ENCODE measurements at regions not wholly inside any gene's neighbourhood (a gene's known extent, or its start where the extent isn't known, plus 50 kb on each side); places are given as distances from the start of the nearest gene placed in this dataset.

- Histone ChIP-seq H4K91ac (ENCODE audit: insufficient read length, low read depth, low read length) (no peak overlapping the region), H3K79me1 (ENCODE audit: insufficient read depth, low read depth, low read length, poor library complexity, severe bottlenecking) (no peaks in the 10 kb centered on the region), H2BK20ac (ENCODE audit: low read depth, low read length, poor library complexity, severe bottlenecking) (no peak overlapping the region), H3T11ph (ENCODE audit: low read length) (no peak overlapping the region), H2BK15ac (ENCODE audit: low read depth, low read length) (no peak overlapping the region), H3K27ac (ENCODE audit: insufficient read length, low read depth, low read length) (no peak overlapping the region), H3K14ac (ENCODE audit: insufficient read depth, low read length) (no peak overlapping the region), H3K9me3 (ENCODE audit: control insufficient read depth, low read depth, low read length) (no peaks in the 10 kb centered on the region), H3K4me2 (ENCODE audit: insufficient read depth, insufficient read length, low read length) (no peak overlapping the region), H3K79me2 (ENCODE audit: insufficient read depth, low read length) (no peaks in the 10 kb centered on the region), H4K8ac (replicated peaks; ENCODE audit: insufficient read length, low read depth, low read length) (no peak overlapping the region), H3K23me2 (ENCODE audit: insufficient read length, low read depth, low read length, poor library complexity, severe bottlenecking) (no peaks in the 10 kb centered on the region), H3K23ac (ENCODE audit: insufficient read length, low read depth, low read length) (no peak overlapping the region), H3K27me3 (ENCODE audit: insufficient read depth, low read length) (no peaks in the 10 kb centered on the region), H2BK5ac (ENCODE audit: insufficient read length, low read length) (no peak overlapping the region), H3K56ac (ENCODE audit: insufficient read length, low read depth, low read length) (no peak overlapping the region), H3K9ac (ENCODE audit: extremely low read depth, insufficient read length, low read length) (no peak overlapping the region), H3K4ac (ENCODE audit: low read depth, low read length) (no peak overlapping the region), H2AFZ (ENCODE audit: low read length) (no peak overlapping the region), H4K20me1 (ENCODE audit: control insufficient read depth, insufficient read depth, insufficient read length) (no peaks in the 10 kb centered on the region), H3K18ac (ENCODE audit: insufficient read length, low read depth, low read length) (no peak overlapping the region), H3K4me1 (ENCODE audit: insufficient read depth, low read length) (no peaks in the 10 kb centered on the region), H4K5ac (ENCODE audit: insufficient read length, low read depth, low read length) (no peak overlapping the region), H2AK5ac (ENCODE audit: insufficient read length, low read length) (no peak overlapping the region), H2BK120ac (ENCODE audit: low read depth, low read length, poor library complexity, severe bottlenecking) (no peak overlapping the region), H2BK12ac (ENCODE audit: insufficient read length, low read depth, low read length) (no peak overlapping the region)
- Mint-ChIP-seq H3K9me3 (no peaks in the 10 kb centered on the region; a peak in 1 of 5 replicates), H3K27ac (no peak overlapping the region), H3K36me3 (ENCODE audit: insufficient read depth in 1 of 3, low read depth in 3 of 3) (no peaks in the 10 kb centered on the region), H3K4me1 (0 out of 4 replicates have a peak, but pooled peaks cover 0 to 3% of the 10 kb centered on the region in 2 experiments), H3K4me3 (no peak overlapping the region), H3K27me3 (ENCODE audit: low read depth) (no peaks in the 10 kb centered on the region; the same call in 1 of the 2 replicates)
- TF ChIP-seq, protein P1, sequence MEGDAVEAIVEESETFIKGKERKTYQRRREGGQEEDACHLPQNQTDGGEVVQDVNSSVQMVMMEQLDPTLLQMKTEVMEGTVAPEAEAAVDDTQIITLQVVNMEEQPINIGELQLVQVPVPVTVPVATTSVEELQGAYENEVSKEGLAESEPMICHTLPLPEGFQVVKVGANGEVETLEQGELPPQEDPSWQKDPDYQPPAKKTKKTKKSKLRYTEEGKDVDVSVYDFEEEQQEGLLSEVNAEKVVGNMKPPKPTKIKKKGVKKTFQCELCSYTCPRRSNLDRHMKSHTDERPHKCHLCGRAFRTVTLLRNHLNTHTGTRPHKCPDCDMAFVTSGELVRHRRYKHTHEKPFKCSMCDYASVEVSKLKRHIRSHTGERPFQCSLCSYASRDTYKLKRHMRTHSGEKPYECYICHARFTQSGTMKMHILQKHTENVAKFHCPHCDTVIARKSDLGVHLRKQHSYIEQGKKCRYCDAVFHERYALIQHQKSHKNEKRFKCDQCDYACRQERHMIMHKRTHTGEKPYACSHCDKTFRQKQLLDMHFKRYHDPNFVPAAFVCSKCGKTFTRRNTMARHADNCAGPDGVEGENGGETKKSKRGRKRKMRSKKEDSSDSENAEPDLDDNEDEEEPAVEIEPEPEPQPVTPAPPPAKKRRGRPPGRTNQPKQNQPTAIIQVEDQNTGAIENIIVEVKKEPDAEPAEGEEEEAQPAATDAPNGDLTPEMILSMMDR (conservative IDR thresholded peaks at IDR 0.05) = no peak
- DNase-seq = no peak
Measured at GRCh38 chr16:64238571-64238970, 883.3 kb downstream of the CDH11 start.

Measured in H9 (cell line).